Gastroesophageal sphincter (tissue), 3 donors: ENCODE measurements at regions not wholly inside any gene's neighbourhood (a gene's known extent, or its start where the extent isn't known, plus 50 kb on each side); places are given as distances from the start of the nearest gene placed in this dataset.

Source experiments
- POLR2A ChIP-seq, 2 donors: fragments of 450-650 bp; IDR thresholded peaks; one replicate each; pipeline ENCODE4 v1.6.1; 2017; ENCODE audit warnings: antibody characterized with exemption in 2 of 2, mild to moderate bottlenecking in 2 of 2, moderate library complexity in 1 of 2
- TF ChIP-seq, protein P1 (sequence below), 4 experiments: fragments of 200-600 bp in 2 of 4; fragments of 450-650 bp in 2 of 4; sonication (generic) in 1 of 4; IDR thresholded peaks; one replicate each; pipeline ENCODE4 v1.5.1; 2017 to 2019; ENCODE audit warnings: antibody characterized with exemption in 4 of 4, mild to moderate bottlenecking in 2 of 4, moderate library complexity in 2 of 4

DNA sequence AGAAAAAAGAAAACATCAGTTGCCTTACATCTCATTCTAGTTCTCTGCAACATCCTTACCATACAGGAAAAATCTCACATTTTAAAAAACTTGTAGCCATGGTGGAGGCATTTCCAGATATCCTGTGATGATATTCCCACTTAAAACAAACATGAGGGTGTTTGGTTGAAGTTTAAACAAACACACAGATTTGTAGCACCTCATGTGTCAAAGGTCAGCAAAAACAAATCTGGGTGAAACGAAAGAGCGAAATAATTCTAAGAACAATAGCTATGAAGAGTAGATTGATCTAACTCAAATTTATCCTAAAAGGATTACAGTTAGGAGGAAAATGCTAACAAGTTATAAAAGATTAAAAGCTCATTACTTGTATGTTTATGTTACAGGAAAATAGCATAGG is 83.1 kb upstream of the IRX5 start:
- TF ChIP-seq, protein P1, sequence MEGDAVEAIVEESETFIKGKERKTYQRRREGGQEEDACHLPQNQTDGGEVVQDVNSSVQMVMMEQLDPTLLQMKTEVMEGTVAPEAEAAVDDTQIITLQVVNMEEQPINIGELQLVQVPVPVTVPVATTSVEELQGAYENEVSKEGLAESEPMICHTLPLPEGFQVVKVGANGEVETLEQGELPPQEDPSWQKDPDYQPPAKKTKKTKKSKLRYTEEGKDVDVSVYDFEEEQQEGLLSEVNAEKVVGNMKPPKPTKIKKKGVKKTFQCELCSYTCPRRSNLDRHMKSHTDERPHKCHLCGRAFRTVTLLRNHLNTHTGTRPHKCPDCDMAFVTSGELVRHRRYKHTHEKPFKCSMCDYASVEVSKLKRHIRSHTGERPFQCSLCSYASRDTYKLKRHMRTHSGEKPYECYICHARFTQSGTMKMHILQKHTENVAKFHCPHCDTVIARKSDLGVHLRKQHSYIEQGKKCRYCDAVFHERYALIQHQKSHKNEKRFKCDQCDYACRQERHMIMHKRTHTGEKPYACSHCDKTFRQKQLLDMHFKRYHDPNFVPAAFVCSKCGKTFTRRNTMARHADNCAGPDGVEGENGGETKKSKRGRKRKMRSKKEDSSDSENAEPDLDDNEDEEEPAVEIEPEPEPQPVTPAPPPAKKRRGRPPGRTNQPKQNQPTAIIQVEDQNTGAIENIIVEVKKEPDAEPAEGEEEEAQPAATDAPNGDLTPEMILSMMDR (IDR thresholded peaks at IDR 0.05): no peak
- TF ChIP-seq POLR2A (IDR thresholded peaks at IDR 0.05): no peak
